CD4-positive, CD25-positive, alpha-beta regulatory T cell (primary cell): ENCODE measurements at regions not wholly inside any gene's neighbourhood (a gene's known extent, or its start where the extent isn't known, plus 50 kb on each side); places are given as distances from the start of the nearest gene placed in this dataset.
"Not testable (repeated sequence)": the region's sequence is repeated elsewhere in the genome, so short reads cannot be mapped to it uniquely, and the experiment has no call there.

Source experiments
- ATAC-seq, 2 donors: fragments of 150-1000 bp; cut with Tn5 transposase; one replicate each; pipeline ENCODE4 v1.10.0; 2021; ENCODE audit warnings: low read depth in 2 of 2, moderate number of reproducible peaks in 2 of 2, moderate library complexity in 1 of 2
- DNase-seq, 3 donors: peaks; one replicate each; pipeline versions ENCODE4 v3.0.0 to v3.0.0-alpha.2; 2012 to 2022; ENCODE audit warnings: mixed read lengths in 1 of 3
- H3K27ac ChIP-seq: one replicate; pipeline ENCODE4 v1.7.0; 2013; ENCODE audit warnings: mild to moderate bottlenecking, low read length; ENCODE audit not compliant: insufficient read depth, poor library complexity, severe bottlenecking
- H3K27me3 ChIP-seq: one replicate; pipeline ENCODE4 v1.7.0; 2013; ENCODE audit warnings: low read length; ENCODE audit not compliant: control insufficient read depth, insufficient read depth
- H3K36me3 ChIP-seq: one replicate; pipeline ENCODE4 v1.7.0; 2013; ENCODE audit warnings: mild to moderate bottlenecking, low read length, moderate library complexity; ENCODE audit not compliant: control insufficient read depth, insufficient read depth
- H3K4me1 ChIP-seq: 2 replicates; pipeline ENCODE4 v1.7.0; 2013; ENCODE audit warnings: mild to moderate bottlenecking, low read length; ENCODE audit not compliant: insufficient read depth, control insufficient read depth, poor library complexity, severe bottlenecking
- H3K4me3 ChIP-seq: one replicate; pipeline ENCODE4 v1.7.0; 2013; ENCODE audit warnings: low read depth, mild to moderate bottlenecking, low read length, moderate library complexity
- H3K9me3 ChIP-seq, 2 experiments: 1 replicate in 1 of 2; 2 replicates in 1 of 2; pipeline ENCODE4 v1.7.0; 2013; ENCODE audit warnings: low read length in 2 of 2, mild to moderate bottlenecking in 1 of 2, moderate library complexity in 1 of 2; ENCODE audit not compliant: control insufficient read depth in 2 of 2
- H3K27ac Mint-ChIP-seq, 3 donors: one replicate each; pipeline ENCODE4 v1.8.0; 2020 to 2022; ENCODE audit warnings: mild to moderate bottlenecking in 3 of 3, mixed read lengths in 3 of 3, moderate library complexity in 2 of 3
- H3K27me3 Mint-ChIP-seq: one replicate; pipeline ENCODE4 v1.8.0; 2022; ENCODE audit warnings: mild to moderate bottlenecking, mixed read lengths
- H3K36me3 Mint-ChIP-seq: one replicate; pipeline ENCODE4 v1.8.0; 2020; ENCODE audit warnings: mixed read lengths
- H3K4me1 Mint-ChIP-seq, 4 donors: one replicate each; pipeline ENCODE4 v1.8.0; 2020 to 2022; ENCODE audit warnings: mixed read lengths in 4 of 4, mild to moderate bottlenecking in 1 of 4
- H3K4me3 Mint-ChIP-seq, 4 donors: one replicate each; pipeline ENCODE4 v1.8.0; 2020 to 2022; ENCODE audit warnings: mild to moderate bottlenecking in 4 of 4, mixed read lengths in 4 of 4, moderate library complexity in 3 of 4
- H3K9me3 Mint-ChIP-seq, 7 donors: one replicate each; pipeline ENCODE4 v1.8.0; 2020 to 2022; ENCODE audit warnings: mixed read lengths in 7 of 7, mild to moderate bottlenecking in 3 of 7, moderate library complexity in 2 of 7

- Histone ChIP-seq H3K27ac (no peak overlapping the region), H3K4me3 (no peak overlapping the region), H3K36me3 (no peaks in the 10 kb centered on the region), H3K27me3 (no peaks in the 10 kb centered on the region), H3K4me1 (no peaks in the 10 kb centered on the region), H3K9me3 (no peaks in the 10 kb centered on the region)
- no peak for DNase-seq
- H3K27me3 Mint-ChIP-seq, result no peaks in the 10 kb centered on the region
- no peak overlapping the region for H3K27ac Mint-ChIP-seq
- H3K4me1 Mint-ChIP-seq, result no peaks in the 10 kb centered on the region
- H3K4me3 Mint-ChIP-seq, result no peak overlapping the region
- ATAC-seq, result no peak
- H3K36me3 Mint-ChIP-seq, result no peaks in the 10 kb centered on the region
- peaks cover 0 to 8% (median 7%) of the 10 kb centered on the region in 7 donors for H3K9me3 Mint-ChIP-seq
These were observed 488.2 kb downstream of the RBFOX1 start for GRCh38 chr16:7820816-7821215.

GRCh38 chr16:7805686-7806396, 473.2 kb downstream of the RBFOX1 start:
- Histone ChIP-seq H3K36me3 (no peaks in the 10 kb centered on the region), H3K27me3 (no peaks in the 10 kb centered on the region), H3K4me3 (no peak overlapping the region), H3K4me1 (no peaks in the 10 kb centered on the region), H3K9me3 (peaks cover 0 to 3% of the 10 kb centered on the region in 2 experiments), H3K27ac (no peak overlapping the region)
- Mint-ChIP-seq H3K4me3 (no peak overlapping the region), H3K27me3 (no peaks in the 10 kb centered on the region), H3K27ac (no peak overlapping the region), H3K9me3 (peaks cover 0 to 22% (median 6%) of the 10 kb centered on the region in 7 donors), H3K4me1 (no peaks in the 10 kb centered on the region), H3K36me3 (no peaks in the 10 kb centered on the region)
- no peak for DNase-seq
- no peak for ATAC-seq

- H3K27me3 Mint-ChIP-seq, result no peaks in the 10 kb centered on the region
- H3K4me3 Mint-ChIP-seq, result no peak overlapping the region
- Histone ChIP-seq H3K36me3 (no peaks in the 10 kb centered on the region), H3K27me3 (no peaks in the 10 kb centered on the region), H3K27ac (no peak overlapping the region), H3K9me3 (peaks cover 0 to 3% of the 10 kb centered on the region in 2 experiments), H3K4me3 (no peak overlapping the region), H3K4me1 (no peaks in the 10 kb centered on the region)
- peaks cover 0 to 25% (median 6%) of the 10 kb centered on the region in 7 donors for H3K9me3 Mint-ChIP-seq
- H3K4me1 Mint-ChIP-seq, result no peaks in the 10 kb centered on the region
- H3K36me3 Mint-ChIP-seq, result no peaks in the 10 kb centered on the region
- ATAC-seq (no peak), DNase-seq (no peak)
- H3K27ac Mint-ChIP-seq, result no peak overlapping the region
These were observed 472.1 kb downstream of the RBFOX1 start for GRCh38 chr16:7804635-7805195.

GRCh38 chr16:7792346-7792745, 459.7 kb downstream of the RBFOX1 start:
- Mint-ChIP-seq H3K4me3 (no peak overlapping the region), H3K4me1 (no peaks in the 10 kb centered on the region), H3K27ac (no peak overlapping the region), H3K9me3 (peaks cover 0 to 27% (median 6%) of the 10 kb centered on the region in 7 donors), H3K27me3 (no peaks in the 10 kb centered on the region), H3K36me3 (no peaks in the 10 kb centered on the region)
- Histone ChIP-seq H3K27ac (no peak overlapping the region), H3K27me3 (no peaks in the 10 kb centered on the region), H3K4me3 (no peak overlapping the region), H3K36me3 (no peaks in the 10 kb centered on the region), H3K9me3 (peaks cover 0 to 4% of the 10 kb centered on the region in 2 experiments), H3K4me1 (no peaks in the 10 kb centered on the region)
- ATAC-seq, result no peak
- no peak for DNase-seq

DNA sequence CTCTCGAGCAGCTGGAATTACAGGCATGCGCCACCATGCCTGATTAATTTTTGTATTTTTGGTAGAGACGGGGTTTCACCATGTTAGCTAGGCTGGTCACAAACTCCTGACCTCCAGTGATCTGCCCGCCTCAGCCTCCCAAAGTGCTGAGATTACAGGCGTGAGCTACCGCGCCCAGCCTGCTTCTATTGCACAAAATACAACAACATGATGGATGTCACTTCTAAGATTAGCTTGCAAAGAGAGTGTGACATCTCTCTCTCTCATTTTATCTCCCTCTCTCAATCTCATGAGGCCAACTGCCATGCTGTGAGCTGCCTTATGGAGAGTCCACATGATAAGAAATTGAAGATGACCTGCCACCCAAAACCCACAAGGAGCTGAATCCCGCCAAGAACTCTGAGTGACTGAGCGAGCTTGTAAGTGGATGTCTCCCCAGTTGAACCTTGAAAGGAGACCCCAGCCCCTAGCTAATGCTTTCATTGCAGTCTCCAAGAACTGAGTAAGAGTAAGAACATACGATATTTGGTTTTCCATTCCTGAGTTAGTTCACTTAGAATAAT, 458.5 kb downstream of the RBFOX1 start:
- no peak for ATAC-seq
- no peak for DNase-seq
- Mint-ChIP-seq H3K4me1 (no peaks in the 10 kb centered on the region), H3K4me3 (no peak overlapping the region), H3K27me3 (no peaks in the 10 kb centered on the region), H3K9me3 (peaks cover 0 to 18% (median 6%) of the 10 kb centered on the region in 7 donors), H3K36me3 (no peaks in the 10 kb centered on the region), H3K27ac (no peak overlapping the region)
- H3K9me3 ChIP-seq, result peaks cover 0 to 4% of the 10 kb centered on the region in 2 experiments
- H3K4me1 ChIP-seq, result no peaks in the 10 kb centered on the region
- no peak overlapping the region for H3K27ac ChIP-seq
- no peaks in the 10 kb centered on the region for H3K27me3 ChIP-seq
- no peak overlapping the region for H3K4me3 ChIP-seq
- no peaks in the 10 kb centered on the region for H3K36me3 ChIP-seq

GRCh38 chr16:7775072-7775488, 442.4 kb downstream of the RBFOX1 start:
- Mint-ChIP-seq H3K27ac (no peak overlapping the region), H3K27me3 (no peaks in the 10 kb centered on the region), H3K4me3 (no peak overlapping the region), H3K9me3 (peaks cover 6 to 34% (median 18%) of the 10 kb centered on the region in 7 donors), H3K4me1 (no peaks in the 10 kb centered on the region), H3K36me3 (no peaks in the 10 kb centered on the region)
- Histone ChIP-seq H3K36me3 (no peaks in the 10 kb centered on the region), H3K4me1 (no peaks in the 10 kb centered on the region), H3K9me3 (no peaks in the 10 kb centered on the region), H3K27me3 (no peaks in the 10 kb centered on the region), H3K4me3 (no peak overlapping the region), H3K27ac (no peak overlapping the region)
- ATAC-seq (no peak), DNase-seq (no peak)

GRCh38 chr16:7772722-7773121, 440.1 kb downstream of the RBFOX1 start:
- Histone ChIP-seq H3K9me3 (peaks cover 0 to 2% of the 10 kb centered on the region in 2 experiments), H3K4me1 (no peaks in the 10 kb centered on the region), H3K4me3 (no peak overlapping the region), H3K27ac (no peak overlapping the region), H3K27me3 (no peaks in the 10 kb centered on the region), H3K36me3 (no peaks in the 10 kb centered on the region)
- Mint-ChIP-seq H3K9me3 (peaks cover 6 to 31% (median 14%) of the 10 kb centered on the region in 7 donors), H3K36me3 (no peaks in the 10 kb centered on the region), H3K27me3 (no peaks in the 10 kb centered on the region), H3K4me3 (no peak overlapping the region), H3K27ac (no peak overlapping the region), H3K4me1 (no peaks in the 10 kb centered on the region)
- ATAC-seq (no peak), DNase-seq (no peak)

DNA sequence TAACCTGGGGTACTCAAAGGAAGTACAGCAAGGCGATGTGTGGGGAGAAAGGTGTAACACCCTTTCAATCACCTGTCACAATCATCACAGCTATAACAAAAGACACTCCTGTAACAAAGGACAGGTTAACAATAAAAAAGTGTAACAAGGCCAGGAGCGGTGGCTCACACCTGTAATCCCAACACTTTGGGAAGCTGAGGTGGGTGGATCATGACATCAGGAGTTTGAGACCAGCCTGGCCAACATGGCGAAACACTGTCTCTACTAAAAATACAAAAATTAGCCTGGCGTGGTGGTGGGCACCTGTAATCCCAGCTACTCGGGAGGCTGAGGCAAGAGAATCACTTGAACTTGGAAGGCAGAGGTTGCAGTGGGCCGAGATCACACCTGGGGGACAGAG, 436.4 kb downstream of the RBFOX1 start:
- H3K27me3 Mint-ChIP-seq, H3K4me3 ChIP-seq, H3K27me3 ChIP-seq, H3K27ac Mint-ChIP-seq, DNase-seq, H3K4me3 Mint-ChIP-seq, ATAC-seq, H3K36me3 ChIP-seq, H3K4me1 Mint-ChIP-seq, H3K9me3 ChIP-seq, H3K36me3 Mint-ChIP-seq, H3K27ac ChIP-seq, H3K4me1 ChIP-seq: not testable (repeated sequence)
- peaks cover 2 to 30% (median 8%) of the 10 kb centered on the region in 7 donors for H3K9me3 Mint-ChIP-seq
